ENCODE measurements at regions not wholly inside any gene's neighbourhood (a gene's known extent, or its start where the extent isn't known, plus 50 kb on each side); places are given as distances from the start of the nearest gene placed in this dataset.

- Histone ChIP-seq H3K27me3 (no peaks in the 10 kb centered on the region), H3K9me3 (no peaks in the 10 kb centered on the region), H3K4me3 (no peak overlapping the region), H3K36me3 (no peaks in the 10 kb centered on the region)
- DNase-seq = no peak
These were observed 61.1 kb upstream of the C1orf87 start for GRCh38 chr1:60134716-60135115.

GRCh38 chr1:60133848-60134247 is 60.3 kb upstream of the C1orf87 start:
- no peaks in the 10 kb centered on the region for H3K27me3 ChIP-seq
- H3K4me3 ChIP-seq = no peak overlapping the region
- H3K9me3 ChIP-seq = no peaks in the 10 kb centered on the region
- H3K36me3 ChIP-seq = no peaks in the 10 kb centered on the region
- peak; percentile 19 for DNase-seq

GRCh38 chr1:60133000-60133673 is 59.6 kb upstream of the C1orf87 start:
- Histone ChIP-seq H3K4me3 (no peak overlapping the region), H3K9me3 (no peaks in the 10 kb centered on the region), H3K36me3 (no peaks in the 10 kb centered on the region), H3K27me3 (no peaks in the 10 kb centered on the region)
- DNase-seq = peak; percentile 45

GRCh38 chr1:60132108-60132507 is 58.5 kb upstream of the C1orf87 start:
- H3K9me3 ChIP-seq = no peaks in the 10 kb centered on the region
- H3K36me3 ChIP-seq = no peaks in the 10 kb centered on the region
- DNase-seq = no peak

GRCh38 chr1:60130703-60131102 is 57.1 kb upstream of the C1orf87 start:
- H3K36me3 ChIP-seq = no peaks in the 10 kb centered on the region
- DNase-seq = no peak
- no peaks in the 10 kb centered on the region for H3K27me3 ChIP-seq
- no peak overlapping the region for H3K4me3 ChIP-seq
- no peaks in the 10 kb centered on the region for H3K9me3 ChIP-seq

More at GRCh38 chr1:60132108-60132507, 58.5 kb upstream of the C1orf87 start:
- Histone ChIP-seq H3K4me3 (no peak overlapping the region), H3K27me3 (no peaks in the 10 kb centered on the region)

- Histone ChIP-seq H3K4me3 (no peak overlapping the region), H3K27me3 (no peaks in the 10 kb centered on the region), H3K36me3 (no peaks in the 10 kb centered on the region), H3K9me3 (no peaks in the 10 kb centered on the region)
- DNase-seq = no peak
These were observed 56.3 kb upstream of the C1orf87 start for GRCh38 chr1:60129911-60130310.

- DNase-seq = no peak
- Histone ChIP-seq H3K9me3 (no peaks in the 10 kb centered on the region), H3K4me3 (no peak overlapping the region), H3K27me3 (no peaks in the 10 kb centered on the region), H3K36me3 (no peaks in the 10 kb centered on the region)
These were observed 53.2 kb upstream of the C1orf87 start for GRCh38 chr1:60126723-60127122.

Data from MG63 (cell line).